Type B pancreatic cell (in vitro differentiated cells): ENCODE measurements at regions not wholly inside any gene's neighbourhood (a gene's known extent, or its start where the extent isn't known, plus 50 kb on each side); places are given as distances from the start of the nearest gene placed in this dataset.

Source experiments
- DNase-seq: peaks from one replicate; pipeline ENCODE4 v3.0.0; 2021; ENCODE audit warnings: mixed read lengths; ENCODE audit not compliant: unreplicated experiment; ENCODE audit errors: extremely low spot score
- H3K27ac Mint-ChIP-seq: 2 replicates; pipeline ENCODE4 v1.8.0; 2021; ENCODE audit warnings: mild to moderate bottlenecking, mixed read lengths
- H3K27me3 Mint-ChIP-seq: 2 replicates; pipeline ENCODE4 v1.8.0; 2021; ENCODE audit warnings: mixed read lengths
- H3K36me3 Mint-ChIP-seq: 2 replicates; pipeline ENCODE4 v1.8.0; 2021; ENCODE audit warnings: mixed read lengths
- H3K4me1 Mint-ChIP-seq: one replicate; pipeline ENCODE4 v1.8.0; 2021; ENCODE audit warnings: mixed read lengths; ENCODE audit not compliant: unreplicated experiment
- H3K4me3 Mint-ChIP-seq: 2 replicates; pipeline ENCODE4 v1.8.0; 2021; ENCODE audit warnings: mild to moderate bottlenecking, mixed read lengths
- H3K9me3 Mint-ChIP-seq: 2 replicates; pipeline ENCODE4 v1.8.0; 2021; ENCODE audit warnings: mixed read lengths
- CTCF ChIP-seq: fragments of 200-600 bp; sonication (generic); conservative IDR thresholded peaks from 2 replicates; pipeline ENCODE4 v1.5.0; 2021; ENCODE audit warnings: antibody characterized with exemption, mild to moderate bottlenecking

- H3K27me3 Mint-ChIP-seq, result peaks cover 7% of the 10 kb centered on the region
- peaks cover 9% of the 10 kb centered on the region for H3K4me1 Mint-ChIP-seq
- DNase-seq, result no peak
- no peak for TF ChIP-seq CTCF
- H3K4me3 Mint-ChIP-seq, result no peak overlapping the region
- no peaks in the 10 kb centered on the region for H3K36me3 Mint-ChIP-seq
- no peaks in the 10 kb centered on the region for H3K9me3 Mint-ChIP-seq
- no peak overlapping the region for H3K27ac Mint-ChIP-seq
Measured at GRCh38 chr2:64828261-64828660, 160.9 kb upstream of the SLC1A4 start.

GRCh38 chr2:64829525-64829924 is 159.7 kb upstream of the SLC1A4 start:
- no peak for TF ChIP-seq CTCF
- Mint-ChIP-seq H3K27ac (no peak overlapping the region), H3K4me1 (no peaks in the 10 kb centered on the region), H3K9me3 (no peaks in the 10 kb centered on the region), H3K36me3 (no peaks in the 10 kb centered on the region), H3K27me3 (peaks cover 13% of the 10 kb centered on the region), H3K4me3 (no peak overlapping the region)
- DNase-seq, result no peak

DNA sequence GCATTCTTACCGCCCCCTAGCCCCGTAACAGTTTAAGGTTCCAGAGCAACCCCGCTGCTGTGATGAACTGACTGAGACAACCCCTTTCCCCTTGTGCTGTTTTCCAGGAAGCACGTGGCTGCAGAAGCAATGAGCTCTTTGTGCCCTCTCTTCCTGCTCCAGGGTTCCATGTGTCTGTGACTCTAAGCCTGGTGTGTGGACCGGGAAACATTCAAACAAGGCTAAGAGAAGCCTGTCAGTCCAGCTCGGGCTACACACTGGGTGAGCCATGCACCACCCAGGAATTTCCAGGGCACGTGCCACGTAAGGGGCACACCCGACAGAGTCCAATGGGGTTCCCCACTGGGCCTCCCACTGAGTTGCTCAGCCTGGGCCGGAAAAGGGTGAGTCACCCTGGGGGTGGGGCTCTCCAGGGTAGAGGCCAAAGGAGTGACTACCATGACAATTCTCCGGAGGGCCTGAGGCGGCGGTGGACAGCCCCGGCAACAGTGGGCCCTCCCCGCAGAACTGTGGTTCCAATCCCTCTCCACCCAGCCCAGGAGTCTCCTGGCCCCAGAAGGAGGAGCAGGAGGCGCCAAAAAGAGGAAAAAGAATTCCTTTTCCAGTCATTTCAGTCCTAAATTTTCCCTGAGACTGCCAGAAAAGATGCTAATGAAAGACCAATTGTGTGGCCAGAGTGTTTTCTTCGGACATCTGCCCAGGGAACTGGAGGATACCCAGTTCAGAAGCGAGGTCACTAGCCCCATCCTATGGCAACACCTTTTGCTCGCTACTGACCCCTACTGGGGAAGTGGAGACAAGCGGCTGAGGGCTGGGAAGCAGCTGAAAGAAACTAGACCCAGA is 157.8 kb upstream of the SLC1A4 start:
- peaks cover 4% of the 10 kb centered on the region for H3K9me3 Mint-ChIP-seq
- H3K36me3 Mint-ChIP-seq, result no peaks in the 10 kb centered on the region
- H3K27me3 Mint-ChIP-seq, result peaks cover 13% of the 10 kb centered on the region
- no peak overlapping the region for H3K4me3 Mint-ChIP-seq
- peaks cover 10% of the 10 kb centered on the region for H3K4me1 Mint-ChIP-seq
- peak overlapping the region; percentile 73 for H3K27ac Mint-ChIP-seq
- DNase-seq, result no peak
- peak; percentile 85 for TF ChIP-seq CTCF

DNA sequence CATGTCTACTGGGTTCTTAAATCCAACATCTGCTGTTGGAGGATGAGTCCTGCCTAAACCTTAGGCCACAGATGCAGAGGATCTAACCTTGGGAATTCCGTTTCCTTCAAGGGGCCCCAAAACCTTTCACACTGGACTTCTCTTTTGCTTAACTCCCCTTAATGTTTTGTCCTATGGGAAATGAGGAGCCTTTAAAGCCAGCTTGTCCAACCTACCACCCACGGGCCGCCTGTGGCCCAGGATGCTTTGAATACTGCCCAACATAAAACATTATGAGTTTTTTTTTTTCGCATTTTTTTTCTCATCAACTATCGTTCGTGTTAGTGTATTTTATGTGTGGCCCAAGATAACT is 157.2 kb upstream of the SLC1A4 start:
- H3K4me3 Mint-ChIP-seq, result no peak overlapping the region
- H3K9me3 Mint-ChIP-seq, result peaks cover 4% of the 10 kb centered on the region
- DNase-seq, result no peak
- no peak overlapping the region for H3K27ac Mint-ChIP-seq
- peaks cover 13% of the 10 kb centered on the region for H3K27me3 Mint-ChIP-seq
- H3K4me1 Mint-ChIP-seq, result peaks cover 16% of the 10 kb centered on the region
- H3K36me3 Mint-ChIP-seq, result no peaks in the 10 kb centered on the region
- peak; percentile 15 for TF ChIP-seq CTCF

GRCh38 chr2:64832936-64833335 is 156.3 kb upstream of the SLC1A4 start:
- Mint-ChIP-seq H3K27me3 (peaks cover 10% of the 10 kb centered on the region), H3K4me3 (no peak overlapping the region), H3K9me3 (peaks cover 4% of the 10 kb centered on the region), H3K27ac (no peak overlapping the region), H3K36me3 (no peaks in the 10 kb centered on the region), H3K4me1 (peaks cover 21% of the 10 kb centered on the region)
- no peak for TF ChIP-seq CTCF
- no peak for DNase-seq
